ENCODE measurements at regions not wholly inside any gene's neighbourhood (a gene's known extent, or its start where the extent isn't known, plus 50 kb on each side); places are given as distances from the start of the nearest gene placed in this dataset.
"Not testable (repeated sequence)": the region's sequence is repeated elsewhere in the genome, so short reads cannot be mapped to it uniquely, and the experiment has no call there.

DNA sequence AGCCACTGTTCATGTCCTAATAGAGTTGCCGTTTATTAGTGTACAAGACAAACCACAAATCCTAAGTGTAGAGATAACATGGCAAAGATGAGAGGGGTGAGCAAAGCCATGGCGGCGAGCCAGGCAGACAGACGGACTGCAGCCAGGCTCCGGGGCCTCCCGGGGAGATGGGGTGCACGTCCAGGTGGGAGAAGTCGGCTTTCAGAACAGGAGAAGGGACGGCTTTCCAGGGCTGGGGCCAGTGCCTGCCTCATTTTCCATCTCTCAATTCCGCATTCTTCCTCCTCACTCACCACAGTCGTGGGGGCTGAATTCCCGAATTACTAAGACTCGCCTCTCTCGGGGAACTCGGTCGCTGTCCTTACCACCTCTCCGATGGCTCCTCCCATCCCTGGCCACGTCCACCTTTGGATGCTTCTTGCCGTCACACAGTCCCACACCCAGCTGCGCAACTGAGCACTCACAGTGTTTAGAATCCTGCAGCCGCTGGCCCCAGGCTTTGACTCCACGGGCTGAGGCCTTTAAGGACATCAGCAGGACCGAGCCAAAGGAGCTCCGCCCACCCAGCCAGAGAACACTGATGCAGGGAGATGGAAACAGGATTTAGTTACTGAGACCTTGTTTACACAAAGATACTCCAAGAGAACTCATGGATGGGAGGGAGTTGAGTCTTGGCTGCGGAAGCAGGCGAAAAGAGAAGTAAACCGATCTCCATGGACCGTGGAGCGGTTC is 59.7 kb downstream of the RNF112 start:
- peak in 1 of 6 donors; percentile 51 for DNase-seq (ENCODE audit: low read depth in 4 of 6, low spot score in 6 of 6)
- H3K27me3 ChIP-seq (ENCODE audit: control insufficient read depth, insufficient read depth, low read length): no peaks in the 10 kb centered on the region
- no peak overlapping the region for H3K27ac ChIP-seq (ENCODE audit: low read depth, low read length)
- no peak overlapping the region for H3K4me3 ChIP-seq (ENCODE audit: low read depth, low read length)
- 57% methylated on average over 28 of the region's 29 CpGs for WGBS (ENCODE audit: insufficient coverage)
- peaks cover 8% of the 10 kb centered on the region for H3K4me1 ChIP-seq (ENCODE audit: control insufficient read depth, insufficient read depth, low read length)
- H3K36me3 ChIP-seq (ENCODE audit: control insufficient read depth, insufficient read depth, low read length): no peaks in the 10 kb centered on the region
- H3K9me3 ChIP-seq (ENCODE audit: control insufficient read depth, insufficient read depth, low read length): no peaks in the 10 kb centered on the region

DNA sequence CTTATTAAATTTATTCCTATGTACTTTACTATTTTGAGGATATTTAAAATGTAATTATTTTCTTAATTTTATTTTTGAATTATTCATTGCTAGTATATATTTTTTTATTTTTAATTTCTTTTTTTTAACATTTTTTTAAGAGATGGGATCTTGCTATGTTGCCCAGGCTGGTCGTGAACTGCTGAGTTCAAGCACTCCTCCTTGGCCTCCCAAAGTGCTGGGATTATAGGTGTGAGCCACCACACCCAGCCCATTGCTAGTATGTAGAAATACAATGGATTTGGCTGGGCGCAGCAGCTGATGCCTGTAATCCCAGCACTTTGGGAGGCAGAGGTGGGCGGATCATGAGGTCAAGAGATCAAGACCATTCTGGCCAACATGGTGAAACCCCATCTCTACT is 59.2 kb upstream of the SLC47A1 start:
- not testable (repeated sequence) for H3K36me3 ChIP-seq (ENCODE audit: control insufficient read depth, insufficient read depth, low read length); H3K4me1 ChIP-seq (ENCODE audit: control insufficient read depth, insufficient read depth, low read length); H3K9me3 ChIP-seq (ENCODE audit: control insufficient read depth, insufficient read depth, low read length); H3K27ac ChIP-seq (ENCODE audit: low read depth, low read length); H3K27me3 ChIP-seq (ENCODE audit: control insufficient read depth, insufficient read depth, low read length); DNase-seq (ENCODE audit: low read depth in 4 of 6, low spot score in 6 of 6); H3K4me3 ChIP-seq (ENCODE audit: low read depth, low read length)
- 100% methylated on average over 1 of the region's 3 CpGs for WGBS (ENCODE audit: insufficient coverage)

DNA sequence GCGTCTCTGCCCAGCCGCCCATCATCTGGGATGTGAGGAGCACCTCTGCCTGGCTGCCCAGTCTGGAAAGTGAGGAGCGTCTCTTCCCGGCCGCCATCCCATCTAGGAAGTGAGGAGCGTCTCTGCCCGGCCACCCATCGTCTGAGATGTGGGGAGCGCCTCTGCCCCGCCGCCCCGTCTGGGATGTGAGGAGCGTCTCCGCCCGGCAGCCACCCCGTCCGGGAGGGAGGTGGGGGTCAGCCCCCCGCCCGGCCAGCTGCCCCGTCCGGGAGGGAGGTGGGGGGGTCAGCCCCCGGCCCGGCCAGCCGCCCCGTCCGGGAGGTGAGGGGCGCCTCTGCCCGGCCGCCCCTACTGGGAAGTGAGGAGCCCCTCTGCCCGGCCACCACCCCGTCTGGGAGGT is 57.9 kb upstream of the SLC47A1 start:
- WGBS (ENCODE audit: insufficient coverage): 100% methylated on average over 2 of the region's 31 CpGs
- not testable (repeated sequence) for H3K27me3 ChIP-seq (ENCODE audit: control insufficient read depth, insufficient read depth, low read length); H3K36me3 ChIP-seq (ENCODE audit: control insufficient read depth, insufficient read depth, low read length); DNase-seq (ENCODE audit: low read depth in 4 of 6, low spot score in 6 of 6); H3K4me1 ChIP-seq (ENCODE audit: control insufficient read depth, insufficient read depth, low read length); H3K27ac ChIP-seq (ENCODE audit: low read depth, low read length); H3K4me3 ChIP-seq (ENCODE audit: low read depth, low read length); H3K9me3 ChIP-seq (ENCODE audit: control insufficient read depth, insufficient read depth, low read length)

DNA sequence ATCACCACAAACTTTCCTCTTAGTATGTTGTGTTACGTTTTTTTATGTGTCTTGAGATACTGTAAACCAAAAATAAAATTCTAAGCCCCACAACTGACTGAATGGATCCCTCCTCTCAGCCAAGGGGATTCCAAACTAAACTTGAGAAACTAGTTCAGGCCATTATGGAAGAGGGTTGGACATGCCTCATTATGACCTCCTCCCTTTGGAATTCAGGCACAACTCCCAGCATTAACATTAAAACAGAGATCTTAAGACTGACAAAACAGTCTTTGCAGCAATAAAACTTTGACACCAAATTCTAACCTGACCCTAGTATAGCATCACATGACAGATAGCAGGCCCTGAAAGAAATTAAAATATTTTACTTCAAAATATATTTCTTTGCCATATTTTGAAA is 51.1 kb upstream of the SLC47A1 start:
- DNase-seq (ENCODE audit: low read depth in 4 of 6, low spot score in 6 of 6): peak in 1 of 6 donors; percentile 44
- Histone ChIP-seq H3K27me3 (ENCODE audit: control insufficient read depth, insufficient read depth, low read length) (no peaks in the 10 kb centered on the region), H3K36me3 (ENCODE audit: control insufficient read depth, insufficient read depth, low read length) (no peaks in the 10 kb centered on the region), H3K4me3 (ENCODE audit: low read depth, low read length) (no peak overlapping the region), H3K4me1 (ENCODE audit: control insufficient read depth, insufficient read depth, low read length) (no peaks in the 10 kb centered on the region), H3K9me3 (ENCODE audit: control insufficient read depth, insufficient read depth, low read length) (peaks cover 3% of the 10 kb centered on the region), H3K27ac (ENCODE audit: low read depth, low read length) (no peak overlapping the region)
- WGBS (ENCODE audit: insufficient coverage): no CpG with 5 or more reads among the region's 1 CpG
